HG03135 (cell line): ENCODE measurements at regions not wholly inside any gene's neighbourhood (a gene's known extent, or its start where the extent isn't known, plus 50 kb on each side); places are given as distances from the start of the nearest gene placed in this dataset.
A peak's percentile ranks its signal among the peaks of the same experiment; 100 is the strongest.
"Not testable (repeated sequence)": the region's sequence is repeated elsewhere in the genome, so short reads cannot be mapped to it uniquely, and the experiment has no call there.

Experiments
- ATAC-seq: cut with Tn5 transposase; IDR thresholded peaks from one replicate; pipeline ENCODE4 v1.9.1; 2021; ENCODE audit warnings: mild to moderate bottlenecking, moderate library complexity; ENCODE audit not compliant: unreplicated experiment

DNA sequence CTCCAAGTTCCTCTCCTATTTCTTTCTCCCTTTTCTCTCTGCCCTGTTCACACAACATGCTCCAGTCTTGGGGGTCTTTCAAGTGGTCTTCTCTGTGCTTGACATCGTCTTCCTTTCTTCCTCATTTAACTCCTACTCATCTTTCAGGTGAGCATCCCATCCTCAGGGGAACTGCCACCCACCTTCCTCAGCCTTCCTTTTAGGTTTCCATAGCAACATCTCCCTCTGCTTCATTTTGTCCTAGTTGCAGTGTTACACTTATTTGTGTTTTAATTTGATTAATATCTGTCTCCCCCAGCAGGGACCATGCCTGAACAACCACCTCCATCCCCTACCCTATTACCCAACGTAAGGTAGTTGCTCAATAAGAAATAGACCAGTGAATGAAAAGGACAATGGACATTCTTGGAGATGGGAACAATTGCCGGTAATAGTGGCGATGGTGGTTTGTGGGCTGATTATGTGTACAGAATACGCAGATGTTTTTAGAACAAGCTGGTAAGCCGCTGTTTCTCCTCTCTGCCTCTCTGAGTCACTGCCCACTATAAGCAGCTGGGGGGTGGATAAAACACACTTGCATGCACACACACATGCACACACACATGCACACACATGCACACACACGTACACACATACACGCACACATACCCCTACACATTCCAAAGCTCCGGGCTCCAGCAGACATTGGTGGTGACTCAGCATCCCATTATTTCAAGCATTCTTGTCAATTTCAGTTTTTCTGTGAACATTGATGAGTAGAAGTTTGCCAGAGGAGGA lies 251.6 kb downstream of the GATA3 start:
- ATAC-seq, result no peak

GRCh38 chr10:8306685-8307364 lies 252.3 kb downstream of the GATA3 start:
- no peak for ATAC-seq

DNA sequence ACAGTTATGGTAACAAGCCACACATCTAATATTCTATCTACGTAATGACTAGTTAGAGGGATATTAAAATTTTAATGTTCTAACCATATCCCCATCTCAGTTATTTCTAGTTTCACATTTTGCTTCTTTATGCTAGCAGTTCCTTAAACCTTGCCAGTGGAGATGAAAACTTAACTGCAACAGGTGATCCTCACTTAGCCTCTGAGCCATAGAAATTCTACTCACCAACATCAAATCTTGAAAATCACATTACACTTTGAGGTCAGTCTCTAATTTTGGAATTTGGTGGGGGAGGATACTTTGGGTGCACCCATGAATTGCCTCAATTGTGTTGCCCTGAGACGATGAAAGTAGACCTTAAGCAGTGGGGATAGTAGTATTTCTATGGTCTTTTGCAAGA lies 256.4 kb downstream of the GATA3 start:
- ATAC-seq, result no peak

DNA sequence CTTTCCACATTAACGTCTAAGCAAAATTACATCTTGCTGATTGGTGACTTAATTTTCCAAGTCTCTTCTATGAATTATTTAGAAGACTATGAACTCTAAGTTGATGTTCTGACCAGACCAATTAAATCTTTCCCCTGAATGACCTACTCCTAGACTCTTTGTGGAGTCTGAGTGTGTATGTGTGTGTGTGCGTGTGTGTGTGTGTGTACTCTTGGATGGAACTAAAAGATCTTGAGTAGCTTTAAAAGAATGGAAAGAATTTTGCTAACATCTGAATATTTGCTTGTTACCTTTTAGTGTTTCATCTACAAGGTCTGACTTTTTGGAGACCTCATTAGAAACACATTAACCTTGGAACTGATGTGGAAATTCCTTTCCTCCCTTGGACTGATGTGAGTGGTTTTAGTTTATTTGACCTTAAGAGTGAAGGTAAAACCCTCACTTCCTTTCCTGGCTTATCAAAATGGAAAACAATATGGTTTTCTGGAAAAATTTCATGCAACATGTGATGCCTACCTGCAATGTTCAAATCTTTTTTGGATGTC lies 257.1 kb downstream of the GATA3 start:
- ATAC-seq, result no peak

DNA sequence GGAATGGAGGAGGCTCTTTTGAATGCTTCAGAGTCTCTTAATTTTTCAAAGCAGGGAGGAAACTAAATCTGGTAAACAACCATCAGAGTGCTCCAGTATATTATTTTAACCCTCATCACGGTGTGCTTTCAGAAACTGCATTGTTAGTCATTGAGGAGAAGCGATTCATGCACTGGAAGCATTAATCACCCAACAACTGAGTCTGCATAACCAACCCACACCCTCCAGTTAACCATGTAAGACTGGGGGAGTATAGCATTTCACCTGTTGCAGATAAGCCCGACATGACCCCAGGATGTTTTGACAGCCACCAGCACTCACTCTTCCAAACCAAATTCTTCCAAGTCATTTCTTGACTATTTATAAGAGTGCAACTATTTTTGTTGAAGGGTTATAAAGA lies 257.6 kb downstream of the GATA3 start:
- no peak for ATAC-seq

DNA sequence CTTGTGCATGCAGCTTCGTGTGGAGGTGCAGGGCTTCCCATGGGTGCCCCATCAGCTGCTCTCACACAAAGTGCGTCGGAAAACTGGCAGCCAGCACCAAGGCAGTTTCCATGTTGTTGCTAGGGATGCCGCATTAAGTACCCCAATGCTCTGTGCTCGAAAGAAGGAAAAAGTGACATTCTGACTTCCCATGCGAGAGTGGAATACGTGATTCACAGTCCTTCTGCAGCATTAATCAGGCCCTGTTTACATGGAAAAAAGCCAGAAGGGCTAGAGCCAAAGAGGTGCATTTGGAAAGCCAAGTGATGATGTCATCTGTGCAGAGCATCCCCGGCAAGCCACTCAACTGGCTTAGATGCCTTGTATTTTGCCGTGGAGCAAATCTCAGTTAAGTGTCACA lies 258.3 kb downstream of the GATA3 start:
- no peak for ATAC-seq

GRCh38 chr10:8314486-8314885 lies 260.0 kb downstream of the GATA3 start:
- no peak for ATAC-seq

DNA sequence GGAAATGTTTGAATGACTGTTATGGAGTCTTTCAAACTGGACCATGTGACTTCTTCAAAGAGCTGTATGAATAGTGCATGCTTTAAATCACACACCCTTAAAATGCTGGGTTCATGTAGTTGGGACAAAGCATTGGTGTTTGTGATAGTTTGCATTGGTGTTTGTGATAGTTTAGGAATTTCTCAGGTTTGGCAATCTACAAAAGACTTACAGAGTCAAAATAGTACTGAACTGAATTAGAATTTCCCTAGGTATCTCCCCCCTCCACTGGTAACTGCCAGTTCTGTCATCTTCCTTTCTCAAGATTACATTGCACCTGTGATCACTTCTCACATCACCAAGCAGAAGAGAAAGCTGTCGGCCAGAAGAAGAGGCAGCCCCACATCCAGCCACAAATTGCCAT lies 261.1 kb downstream of the GATA3 start:
- no peak for ATAC-seq

DNA sequence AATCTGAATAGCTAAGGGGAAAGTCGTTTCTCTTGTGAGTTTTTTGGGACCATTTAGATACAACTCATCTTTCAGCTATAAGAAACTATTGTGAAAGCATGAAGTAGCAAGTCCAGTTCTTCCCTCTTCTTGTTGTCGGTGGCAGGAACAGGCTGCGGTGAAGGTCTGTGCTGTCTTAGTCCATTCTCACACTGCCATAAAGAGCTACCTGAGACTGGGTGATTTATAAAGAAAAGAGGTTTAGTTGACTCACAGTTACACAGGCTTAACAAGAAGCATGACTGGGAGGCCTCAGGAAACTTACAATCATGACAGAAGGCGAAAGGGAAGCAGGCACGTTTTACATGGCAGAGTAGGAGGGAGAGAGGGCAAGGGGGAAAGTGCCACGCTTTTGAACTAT lies 261.8 kb downstream of the GATA3 start:
- ATAC-seq, result no peak

DNA sequence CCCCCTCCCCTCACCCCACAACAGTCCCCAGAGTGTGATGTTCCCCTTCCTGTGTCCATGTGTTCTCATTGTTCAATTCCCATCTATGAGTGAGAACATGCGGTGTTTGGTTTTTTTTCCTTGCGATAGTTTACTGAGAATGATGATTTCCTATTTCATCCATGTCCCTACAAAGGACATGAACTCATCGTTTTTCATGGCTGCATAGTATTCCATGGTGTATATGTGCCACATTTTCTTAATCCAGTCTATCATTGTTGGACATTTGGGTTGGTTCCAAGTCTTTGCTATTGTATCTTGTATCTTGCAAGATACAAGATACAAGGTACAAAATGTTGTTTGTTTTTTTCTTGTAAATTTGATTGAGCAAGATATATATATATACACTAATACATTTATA lies 263.9 kb downstream of the GATA3 start:
- not testable (repeated sequence) for ATAC-seq

DNA sequence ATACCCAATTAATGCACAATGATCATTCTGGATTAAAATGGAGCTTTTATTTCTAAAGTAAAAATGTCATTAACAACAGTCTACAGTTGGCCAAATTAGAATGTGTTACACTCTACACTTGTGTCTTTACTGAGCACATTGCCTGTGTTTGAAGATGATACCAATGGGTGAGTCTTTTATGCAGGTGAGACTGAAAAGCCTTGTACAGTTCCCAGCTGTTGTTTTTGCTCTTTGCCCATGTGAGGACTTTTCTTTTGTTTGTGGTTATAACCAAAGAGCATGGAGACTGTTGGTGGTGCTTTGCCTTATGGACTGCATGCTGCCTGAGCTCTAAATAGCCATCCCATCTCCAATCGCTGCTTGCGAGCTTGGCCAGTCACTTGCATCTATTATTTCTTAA lies 264.5 kb downstream of the GATA3 start:
- no peak for ATAC-seq

- no peak for ATAC-seq
Measured at GRCh38 chr10:8319704-8320103, 265.2 kb downstream of the GATA3 start.

GRCh38 chr10:8321990-8322389 lies 267.5 kb downstream of the GATA3 start:
- ATAC-seq, result no peak

- ATAC-seq, result no peak
Measured at GRCh38 chr10:8323428-8324054, 269.1 kb downstream of the GATA3 start.

DNA sequence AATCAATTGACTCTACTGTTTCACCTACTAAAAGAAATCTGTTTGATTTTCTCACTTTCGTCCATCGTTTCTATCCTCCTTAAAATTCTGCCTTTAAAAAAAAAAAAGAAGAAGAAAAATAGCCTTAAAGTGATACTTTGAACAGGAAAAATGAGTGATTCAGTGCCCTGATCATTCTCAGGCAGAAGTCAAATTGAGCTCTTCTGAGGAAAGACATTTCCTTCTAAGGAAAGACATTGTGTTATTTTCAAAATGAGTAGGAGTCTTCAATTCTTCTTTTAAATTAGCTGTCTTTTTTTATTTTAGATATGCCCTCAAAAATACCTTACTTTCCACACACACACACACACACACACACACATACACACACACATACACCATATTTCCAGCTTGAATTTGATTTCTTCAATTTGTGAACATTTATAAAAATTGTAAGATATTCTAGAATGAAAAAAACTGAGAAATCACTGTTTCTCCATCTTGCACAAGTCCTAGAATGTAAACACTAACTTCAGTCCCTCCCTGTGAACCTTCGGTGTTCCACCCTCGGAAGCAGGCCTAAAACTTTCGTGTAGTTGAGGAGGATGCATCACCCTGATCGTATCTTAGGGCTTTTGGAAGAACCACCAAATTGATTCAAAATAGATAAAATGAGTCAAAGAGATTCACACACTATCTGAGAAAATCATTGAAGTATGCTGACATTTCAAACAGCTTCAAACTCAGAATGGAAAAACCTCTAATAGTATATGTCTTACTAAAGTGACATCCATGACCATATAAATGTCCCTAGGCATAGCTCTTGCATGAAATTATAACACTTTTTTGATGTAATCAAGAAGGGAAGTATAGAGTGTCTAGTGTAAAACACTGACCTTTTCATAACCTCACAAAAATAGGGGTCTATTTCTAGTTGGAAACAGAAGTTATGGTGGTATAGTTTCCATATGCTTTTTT lies 270.8 kb downstream of the GATA3 start:
- ATAC-seq, result no peak

DNA sequence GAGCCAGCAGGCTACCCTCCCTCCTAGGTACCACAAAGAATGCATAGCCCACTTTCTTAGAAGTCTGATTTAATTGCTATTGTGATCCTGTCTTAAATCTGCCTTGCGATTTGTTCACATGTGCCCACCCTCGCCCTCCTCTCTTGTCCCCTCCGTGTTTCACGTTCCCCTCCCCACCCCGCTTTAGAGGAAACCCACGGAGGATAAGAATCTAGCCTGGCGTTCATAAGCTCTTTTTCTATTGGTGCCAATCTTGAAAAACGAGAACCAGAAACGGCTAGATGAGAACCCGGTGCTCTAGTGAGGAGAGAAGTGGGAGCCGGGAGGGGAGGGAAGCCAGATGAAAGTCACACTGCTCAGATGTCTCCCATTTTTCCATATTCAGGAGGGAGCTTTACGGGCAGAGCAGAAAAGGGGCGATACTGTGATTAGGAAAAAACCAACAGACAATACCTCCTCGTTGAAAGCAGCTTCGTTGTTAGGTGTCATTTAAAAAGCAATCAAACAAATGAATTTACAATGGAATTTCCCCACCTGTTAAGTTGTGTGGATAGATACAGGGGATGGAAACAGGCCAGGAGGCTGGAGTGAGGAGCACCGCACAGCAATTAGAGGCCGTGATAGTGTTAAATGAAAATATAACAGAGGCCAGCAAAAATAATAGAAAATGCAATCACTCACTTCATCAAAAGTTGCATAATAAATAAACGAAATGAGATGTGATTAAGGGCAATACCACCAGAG lies 272.1 kb downstream of the GATA3 start:
- no peak for ATAC-seq

- ATAC-seq, result no peak
Measured at GRCh38 chr10:8327140-8327423, 272.6 kb downstream of the GATA3 start.

GRCh38 chr10:8331387-8331786 lies 276.9 kb downstream of the GATA3 start:
- no peak for ATAC-seq

GRCh38 chr10:8331896-8332729 lies 277.6 kb downstream of the GATA3 start:
- ATAC-seq, result peak; percentile 97
